KOPT-K1 (cell line): ENCODE measurements at regions not wholly inside any gene's neighbourhood (a gene's known extent, or its start where the extent isn't known, plus 50 kb on each side); places are given as distances from the start of the nearest gene placed in this dataset.
"Not testable (repeated sequence)": the region's sequence is repeated elsewhere in the genome, so short reads cannot be mapped to it uniquely, and the experiment has no call there.

ENCODE experiments used
- H3K27ac ChIP-seq: fragments of 200-600 bp; sonication (generic); 2 replicates; pipeline ENCODE4 v1.5.1; 2016; ENCODE audit warnings: antibody characterized with exemption, mild to moderate bottlenecking, low read depth, low read length; ENCODE audit not compliant: poor library complexity, severe bottlenecking
- H3K36me3 ChIP-seq: fragments of 200-600 bp; sonication (generic); 2 replicates; pipeline ENCODE4 v1.5.1; 2017; ENCODE audit warnings: antibody characterized with exemption, mild to moderate bottlenecking, low read length, moderate library complexity; ENCODE audit not compliant: insufficient read depth
- H3K9me3 ChIP-seq: fragments of 200-600 bp; sonication (generic); 2 replicates; pipeline ENCODE4 v1.5.1; 2017; ENCODE audit warnings: antibody characterized with exemption, low read length, mild to moderate bottlenecking; ENCODE audit not compliant: insufficient read depth, poor library complexity, severe bottlenecking

- Histone ChIP-seq H3K36me3 (no peaks in the 10 kb centered on the region), H3K9me3 (peaks cover 3% of the 10 kb centered on the region), H3K27ac (no peak overlapping the region)
Measured at GRCh38 chr2:194802589-194802988, 854.4 kb upstream of the SLC39A10 start.

- H3K27ac ChIP-seq, H3K36me3 ChIP-seq, H3K9me3 ChIP-seq: not testable (repeated sequence)
Measured at GRCh38 chr2:194787071-194787470, 870.0 kb upstream of the SLC39A10 start.

GRCh38 chr2:194771394-194771793 lies 885.6 kb upstream of the SLC39A10 start:
- H3K36me3 ChIP-seq, H3K9me3 ChIP-seq, H3K27ac ChIP-seq: not testable (repeated sequence)

- no peak overlapping the region for H3K27ac ChIP-seq
- no peaks in the 10 kb centered on the region for H3K9me3 ChIP-seq
- H3K36me3 ChIP-seq: no peaks in the 10 kb centered on the region
Measured at GRCh38 chr2:194769030-194769429, 888.0 kb upstream of the SLC39A10 start.

- no peak overlapping the region for H3K27ac ChIP-seq
- no peaks in the 10 kb centered on the region for H3K36me3 ChIP-seq
- no peaks in the 10 kb centered on the region for H3K9me3 ChIP-seq
Measured at GRCh38 chr2:194765723-194766122, 891.3 kb upstream of the SLC39A10 start.

GRCh38 chr2:194750926-194751325 lies 906.1 kb upstream of the SLC39A10 start:
- Histone ChIP-seq H3K27ac (no peak overlapping the region), H3K36me3 (no peaks in the 10 kb centered on the region), H3K9me3 (no peaks in the 10 kb centered on the region)

- no peak overlapping the region for H3K27ac ChIP-seq
- H3K9me3 ChIP-seq: no peaks in the 10 kb centered on the region
- H3K36me3 ChIP-seq: no peaks in the 10 kb centered on the region
Measured at GRCh38 chr2:194745557-194746146, 911.4 kb upstream of the SLC39A10 start.

- Histone ChIP-seq H3K36me3 (no peaks in the 10 kb centered on the region), H3K9me3 (no peaks in the 10 kb centered on the region), H3K27ac (no peak overlapping the region)
Measured at GRCh38 chr2:194742706-194743105, 914.3 kb upstream of the SLC39A10 start.

GRCh38 chr2:194739217-194739616 lies 917.8 kb upstream of the SLC39A10 start:
- Histone ChIP-seq H3K9me3 (no peaks in the 10 kb centered on the region), H3K36me3 (no peaks in the 10 kb centered on the region), H3K27ac (no peak overlapping the region)

GRCh38 chr2:194735837-194736542 lies 921.0 kb upstream of the SLC39A10 start:
- H3K9me3 ChIP-seq: no peaks in the 10 kb centered on the region
- no peaks in the 10 kb centered on the region for H3K36me3 ChIP-seq
- no peak overlapping the region for H3K27ac ChIP-seq

- H3K36me3 ChIP-seq: no peaks in the 10 kb centered on the region
- H3K27ac ChIP-seq: no peak overlapping the region
- H3K9me3 ChIP-seq: no peaks in the 10 kb centered on the region
Measured at GRCh38 chr2:194730266-194730665, 926.8 kb upstream of the SLC39A10 start.

GRCh38 chr2:194725169-194725568 lies 931.9 kb upstream of the SLC39A10 start:
- no peak overlapping the region for H3K27ac ChIP-seq
- no peaks in the 10 kb centered on the region for H3K9me3 ChIP-seq
- H3K36me3 ChIP-seq: no peaks in the 10 kb centered on the region

- Histone ChIP-seq H3K27ac (no peak overlapping the region), H3K9me3 (no peaks in the 10 kb centered on the region), H3K36me3 (no peaks in the 10 kb centered on the region)
Measured at GRCh38 chr2:194723446-194723845, 933.6 kb upstream of the SLC39A10 start.

GRCh38 chr2:194721227-194721626 lies 935.8 kb upstream of the SLC39A10 start:
- Histone ChIP-seq H3K27ac (no peak overlapping the region), H3K9me3 (no peaks in the 10 kb centered on the region), H3K36me3 (no peaks in the 10 kb centered on the region)

- Histone ChIP-seq H3K9me3 (no peaks in the 10 kb centered on the region), H3K27ac (no peak overlapping the region), H3K36me3 (no peaks in the 10 kb centered on the region)
Measured at GRCh38 chr2:194720462-194720861, 936.6 kb upstream of the SLC39A10 start.

- H3K27ac ChIP-seq: no peak overlapping the region
Measured at GRCh38 chr2:194718881-194719280, 938.1 kb upstream of the SLC39A10 start.

More at GRCh38 chr2:194718881-194719280, 938.1 kb upstream of the SLC39A10 start:
- no peaks in the 10 kb centered on the region for H3K36me3 ChIP-seq
- no peaks in the 10 kb centered on the region for H3K9me3 ChIP-seq
